IPS-18c (cell line): ENCODE measurements at regions not wholly inside any gene's neighbourhood (a gene's known extent, or its start where the extent isn't known, plus 50 kb on each side); places are given as distances from the start of the nearest gene placed in this dataset.

Experiments
- H3K4me3 ChIP-seq: 2 replicates; pipeline ENCODE4 v1.7.0; 2013; ENCODE audit warnings: low read depth, mild to moderate bottlenecking, low read length, moderate library complexity; ENCODE audit not compliant: insufficient read depth
- H3K9me3 ChIP-seq: one replicate; pipeline ENCODE4 v1.6.1; 2013; ENCODE audit warnings: mild to moderate bottlenecking, low read length, moderate library complexity; ENCODE audit not compliant: control insufficient read depth, insufficient read depth

DNA sequence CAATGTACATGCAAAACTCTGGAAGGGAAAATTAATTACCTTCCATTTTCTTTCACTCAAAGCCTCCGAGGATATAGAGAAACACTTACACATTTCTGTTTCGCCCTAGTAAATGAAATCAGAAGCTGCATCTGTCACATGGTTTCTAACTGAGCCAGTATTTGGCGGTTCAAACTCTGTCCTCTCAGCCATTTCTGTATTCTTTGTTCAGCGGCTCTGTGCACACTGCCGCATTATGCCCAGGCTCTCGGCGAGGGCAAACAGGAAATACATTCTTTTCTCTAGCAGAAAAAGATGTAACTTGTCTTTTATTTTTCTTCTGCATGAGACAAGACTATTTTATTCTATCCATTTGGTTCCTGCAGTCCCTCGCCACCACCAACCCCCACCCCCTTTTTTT, 71.4 kb upstream of the GPM6B start:
- H3K9me3 ChIP-seq = no peaks in the 10 kb centered on the region

DNA sequence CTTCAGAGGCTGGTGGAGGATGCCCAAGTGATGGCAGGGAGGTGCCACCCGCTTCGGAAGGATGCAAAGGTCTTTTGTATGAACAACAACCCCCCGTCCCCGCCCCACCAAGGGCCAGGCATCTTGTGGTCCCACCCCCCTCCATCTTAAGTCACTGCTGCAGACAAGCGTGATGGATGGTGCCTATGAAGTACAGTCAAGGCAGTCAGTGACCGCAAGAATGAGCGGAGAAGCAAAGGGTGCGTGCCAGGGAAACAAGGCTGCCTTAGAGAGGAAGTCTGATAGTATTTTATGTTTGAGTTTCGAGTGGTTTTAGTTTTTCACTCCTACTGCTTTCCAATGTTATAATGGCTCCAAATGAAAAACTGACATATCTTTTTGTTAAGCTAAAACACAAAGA, 68.7 kb upstream of the GPM6B start:
- Histone ChIP-seq H3K9me3 (no peaks in the 10 kb centered on the region), H3K4me3 (no peak overlapping the region)

More for the DNA sequence above, 71.4 kb upstream of the GPM6B start:
- H3K4me3 ChIP-seq = no peak overlapping the region

DNA sequence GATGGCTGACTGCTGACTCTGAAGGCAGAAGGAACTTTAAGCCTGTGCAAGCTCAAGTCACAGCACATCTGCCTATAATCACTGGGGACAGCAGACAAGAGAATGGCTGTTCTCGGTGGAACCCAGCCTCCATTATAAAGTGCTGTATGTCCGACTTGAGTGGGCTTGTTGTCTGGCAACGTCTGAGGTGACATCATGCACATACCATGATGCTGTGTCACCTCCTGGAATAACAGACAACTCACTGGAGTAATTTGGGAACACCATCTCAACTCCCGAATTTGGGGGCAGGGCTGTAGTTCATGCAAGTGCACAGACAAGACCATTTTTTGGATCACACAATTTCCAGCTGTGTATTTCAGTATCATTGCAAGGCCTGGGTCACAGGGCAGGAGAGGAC, 59.8 kb upstream of the GPM6B start:
- Histone ChIP-seq H3K9me3 (no peaks in the 10 kb centered on the region), H3K4me3 (no peak overlapping the region)

DNA sequence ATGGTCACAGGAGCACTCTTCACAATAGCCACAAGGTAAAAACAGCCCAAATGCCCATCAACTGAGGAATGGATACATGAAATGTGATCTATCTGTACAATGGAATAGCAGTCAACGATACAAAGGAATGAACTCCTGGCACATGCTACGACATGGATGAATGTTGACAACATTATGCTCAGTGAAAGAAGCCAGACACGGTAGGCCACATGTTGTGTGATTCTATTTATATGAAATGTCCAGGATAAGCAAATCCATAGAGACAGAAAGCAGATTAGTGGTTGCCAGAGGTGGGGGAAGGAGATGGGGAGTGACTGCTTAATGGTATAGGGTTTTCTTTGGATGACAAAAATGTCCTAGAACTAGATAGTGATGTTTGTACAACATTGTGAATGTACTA, 58.7 kb upstream of the GPM6B start:
- no peaks in the 10 kb centered on the region for H3K9me3 ChIP-seq
- H3K4me3 ChIP-seq = no peak overlapping the region

DNA sequence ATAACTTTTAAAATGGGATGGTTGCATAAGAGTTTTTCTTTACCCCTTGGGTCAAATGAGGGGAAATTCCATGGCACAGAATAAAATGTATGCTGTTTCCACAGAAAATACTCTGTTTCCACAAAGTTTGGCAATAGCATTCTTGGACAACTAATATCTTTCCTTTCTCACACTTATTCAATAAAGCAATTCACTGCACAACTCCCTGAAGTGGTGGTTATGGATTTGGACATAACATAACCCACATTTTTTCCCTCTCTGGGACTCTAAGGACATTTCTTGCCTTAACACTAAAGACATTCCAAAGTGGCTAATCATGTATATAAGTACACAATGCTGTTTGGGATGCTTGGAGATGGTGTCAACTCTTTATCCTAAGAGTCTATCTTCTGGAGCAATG, 51.7 kb upstream of the GPM6B start:
- Histone ChIP-seq H3K4me3 (no peak overlapping the region), H3K9me3 (no peaks in the 10 kb centered on the region)
